Hematopoietic multipotent progenitor cell treated with erythropoietin and hydrocortisone succinate and interleukin-3 and kit ligand, for 4 days (in vitro differentiated cells): ENCODE measurements at regions not wholly inside any gene's neighbourhood (a gene's known extent, or its start where the extent isn't known, plus 50 kb on each side); places are given as distances from the start of the nearest gene placed in this dataset.
"Not testable (repeated sequence)": the region's sequence is repeated elsewhere in the genome, so short reads cannot be mapped to it uniquely, and the experiment has no call there.

Experiments used
- DNase-seq: peaks from one replicate; pipeline ENCODE4 v3.0.0-alpha.2; 2015

DNA sequence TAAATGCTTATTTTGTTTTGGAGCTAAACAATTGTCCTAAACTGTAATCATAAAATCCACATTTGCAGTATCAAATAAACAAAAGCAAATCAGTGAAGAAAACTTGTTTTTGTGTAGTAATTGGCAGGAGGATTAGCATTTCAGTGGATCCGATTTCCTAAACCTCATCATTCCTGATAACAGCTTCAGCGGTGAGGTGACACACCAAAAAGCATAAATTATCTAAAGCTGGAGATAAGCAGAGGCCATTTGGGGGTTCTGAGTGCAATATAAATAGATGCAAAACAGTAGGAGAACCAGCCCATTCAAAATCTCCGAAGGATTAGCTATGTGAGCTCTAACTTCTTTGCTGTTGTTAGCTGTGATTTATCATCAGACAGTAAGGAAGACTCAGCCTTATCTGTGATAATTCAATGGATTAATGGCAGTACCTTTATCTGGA lies 235.8 kb downstream of the EPHA7 start:
- no peak for DNase-seq

DNA sequence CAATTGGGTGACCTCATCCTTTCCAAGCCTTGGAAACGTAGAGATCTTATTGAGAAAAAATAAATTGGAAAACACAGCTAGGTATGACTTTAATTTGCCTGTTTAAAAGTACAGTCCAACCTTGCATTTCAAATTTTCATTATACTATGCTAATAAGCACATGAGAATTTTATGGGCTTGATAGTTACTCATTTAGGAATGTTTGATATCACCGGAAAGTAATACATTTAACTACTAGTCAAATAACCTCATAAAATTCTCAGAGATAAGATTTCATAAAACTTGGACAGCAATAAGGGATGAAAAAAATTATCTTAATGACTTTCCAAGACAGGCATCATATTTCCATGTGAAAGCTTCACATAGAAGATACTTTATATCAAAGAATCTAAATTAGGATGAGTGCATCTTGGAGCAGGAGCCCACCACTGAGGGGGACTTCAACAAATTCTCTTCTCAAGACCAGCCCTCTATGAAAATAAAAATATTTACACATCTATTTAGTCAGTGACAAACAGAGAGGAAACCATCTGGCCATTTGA lies 236.3 kb downstream of the EPHA7 start:
- DNase-seq = no peak

DNA sequence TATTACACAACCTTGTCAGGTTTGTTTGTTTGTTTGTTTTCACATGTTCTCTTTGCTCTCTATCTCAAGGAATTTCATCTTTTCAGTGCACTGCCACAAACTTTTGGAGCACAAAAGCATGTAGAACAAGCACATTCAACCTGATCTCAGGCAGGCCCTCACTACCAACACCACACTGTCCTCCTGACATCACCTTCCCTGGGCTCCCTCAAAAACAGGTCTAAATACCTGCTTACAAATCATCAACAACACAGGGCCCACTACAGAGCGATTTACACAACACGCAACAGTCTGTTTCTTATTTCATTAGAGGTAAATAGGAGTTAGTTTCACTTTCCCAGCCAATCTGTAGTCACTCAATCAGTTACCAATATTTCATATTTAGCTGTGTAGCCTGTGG lies 241.4 kb downstream of the EPHA7 start:
- no peak for DNase-seq

DNA sequence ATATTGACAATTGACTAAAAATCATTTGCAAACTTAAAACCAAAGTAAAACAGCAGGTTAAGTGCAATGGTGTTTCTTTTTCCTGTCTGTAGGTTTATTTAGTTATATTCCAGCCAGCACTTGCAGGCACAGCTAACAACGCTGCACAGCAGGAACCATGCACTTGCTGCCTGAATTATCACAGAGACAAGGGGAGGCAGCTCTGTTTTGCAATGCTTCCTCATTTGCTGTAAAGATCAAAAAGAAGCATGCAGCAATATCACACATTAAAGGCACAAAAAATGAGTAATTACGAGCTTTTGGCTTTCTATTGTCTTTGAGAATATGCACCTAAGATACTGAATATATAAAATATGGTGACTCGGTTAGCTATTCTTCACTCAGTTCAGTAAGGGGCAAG lies 241.9 kb downstream of the EPHA7 start:
- DNase-seq = no peak

DNA sequence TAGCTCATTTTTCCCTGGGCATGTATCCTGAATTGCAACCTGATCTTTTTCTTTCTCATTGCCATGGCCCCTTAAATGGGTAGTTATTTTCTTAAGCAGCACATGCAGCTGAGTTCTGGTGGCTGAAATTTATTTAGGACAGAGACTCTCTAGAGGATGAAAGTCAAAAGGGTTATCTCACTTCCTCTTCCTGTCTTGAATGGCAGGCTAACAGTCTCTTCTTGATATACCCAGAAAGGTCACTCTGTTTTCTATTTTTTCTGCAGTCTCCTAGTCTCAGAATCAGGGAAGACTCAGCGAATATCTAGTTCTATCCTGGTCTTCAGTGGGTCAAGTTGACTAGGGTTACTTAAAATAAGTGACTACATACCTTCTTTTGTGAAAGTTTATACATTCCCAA lies 243.3 kb downstream of the EPHA7 start:
- DNase-seq = no peak

DNA sequence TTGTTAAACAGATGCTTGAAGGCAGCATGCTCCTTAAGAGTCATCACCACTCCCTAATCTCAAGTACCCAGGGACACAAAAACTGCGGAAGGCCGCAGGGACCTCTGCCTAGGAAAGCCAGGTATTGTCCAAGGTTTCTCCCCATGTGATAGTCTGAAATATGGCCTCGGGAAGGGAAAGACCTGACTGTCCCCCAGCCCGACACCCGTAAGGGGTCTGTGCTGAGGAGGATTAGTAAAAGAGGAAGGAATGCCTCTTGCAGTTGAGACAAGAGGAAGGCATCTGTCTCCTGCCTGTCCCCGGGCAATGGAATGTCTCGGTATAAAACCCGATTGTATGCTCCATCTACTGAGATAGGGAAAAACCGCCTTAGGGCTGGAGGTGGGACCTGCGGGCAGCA lies 245.8 kb downstream of the EPHA7 start:
- DNase-seq = not testable (repeated sequence)

DNA sequence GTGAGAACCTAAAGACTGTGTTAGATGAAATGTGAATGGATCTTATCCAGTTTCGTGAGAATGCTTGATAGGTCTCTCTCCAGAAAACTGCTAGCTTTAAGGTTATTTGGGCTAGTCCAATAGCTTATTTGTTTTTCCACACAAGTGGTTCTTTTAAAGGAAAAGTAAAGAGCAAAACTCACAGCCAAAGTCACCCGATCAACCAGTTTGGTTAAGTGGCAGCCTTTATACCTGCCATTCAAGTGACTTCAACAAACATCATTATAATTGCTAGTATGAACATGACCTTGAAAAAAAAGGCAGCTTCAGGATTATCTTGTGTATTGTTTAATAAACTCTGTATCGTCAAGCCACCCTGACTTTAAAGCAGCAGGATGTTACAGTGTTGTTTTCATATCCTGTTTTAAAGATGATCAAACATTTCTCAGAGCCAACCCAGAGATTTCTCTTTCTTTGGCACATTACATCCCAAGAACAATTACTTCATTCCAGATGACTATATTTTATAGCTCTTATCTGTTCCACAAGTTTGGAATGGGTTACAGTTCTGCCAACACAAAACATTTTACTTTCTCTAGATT lies 253.4 kb downstream of the EPHA7 start:
- no peak for DNase-seq

DNA sequence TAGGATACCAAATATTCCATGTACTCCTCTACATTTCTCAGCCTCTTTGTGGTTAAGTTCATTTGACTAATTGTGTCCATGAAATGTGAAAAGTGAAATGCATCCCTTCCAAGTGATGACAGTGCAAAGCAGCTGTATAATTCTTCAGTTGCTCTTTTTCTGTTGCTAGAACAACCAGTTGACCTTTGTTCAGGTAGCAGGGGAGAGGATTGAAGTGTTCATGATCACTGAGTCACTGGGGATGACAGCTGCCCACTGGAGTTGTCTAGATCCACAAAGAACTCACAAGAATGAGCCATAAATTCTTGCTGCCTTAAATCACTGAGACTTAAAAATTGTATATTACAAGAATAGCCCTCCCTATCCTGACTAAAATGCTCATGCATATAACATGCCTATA lies 254.6 kb downstream of the EPHA7 start:
- DNase-seq = no peak

DNA sequence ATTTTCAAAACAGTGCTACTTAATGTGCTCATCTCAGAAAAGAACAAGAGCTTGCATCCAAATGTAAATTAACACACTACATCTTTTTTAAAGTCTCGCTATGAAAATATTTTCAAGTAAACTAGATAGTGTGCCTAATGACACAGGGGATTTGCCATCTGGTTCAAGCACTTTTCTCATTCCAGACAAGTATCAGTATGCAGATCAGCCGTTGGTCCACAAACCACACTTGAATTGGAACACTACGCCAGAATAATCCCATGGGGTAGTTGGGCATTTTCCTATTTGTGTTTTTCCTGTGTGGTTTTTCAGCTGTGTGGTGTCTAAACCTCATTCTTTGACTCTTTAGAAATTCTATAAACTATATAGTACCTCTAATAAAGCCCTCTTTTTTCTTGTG lies 256.2 kb downstream of the EPHA7 start:
- no peak for DNase-seq

DNA sequence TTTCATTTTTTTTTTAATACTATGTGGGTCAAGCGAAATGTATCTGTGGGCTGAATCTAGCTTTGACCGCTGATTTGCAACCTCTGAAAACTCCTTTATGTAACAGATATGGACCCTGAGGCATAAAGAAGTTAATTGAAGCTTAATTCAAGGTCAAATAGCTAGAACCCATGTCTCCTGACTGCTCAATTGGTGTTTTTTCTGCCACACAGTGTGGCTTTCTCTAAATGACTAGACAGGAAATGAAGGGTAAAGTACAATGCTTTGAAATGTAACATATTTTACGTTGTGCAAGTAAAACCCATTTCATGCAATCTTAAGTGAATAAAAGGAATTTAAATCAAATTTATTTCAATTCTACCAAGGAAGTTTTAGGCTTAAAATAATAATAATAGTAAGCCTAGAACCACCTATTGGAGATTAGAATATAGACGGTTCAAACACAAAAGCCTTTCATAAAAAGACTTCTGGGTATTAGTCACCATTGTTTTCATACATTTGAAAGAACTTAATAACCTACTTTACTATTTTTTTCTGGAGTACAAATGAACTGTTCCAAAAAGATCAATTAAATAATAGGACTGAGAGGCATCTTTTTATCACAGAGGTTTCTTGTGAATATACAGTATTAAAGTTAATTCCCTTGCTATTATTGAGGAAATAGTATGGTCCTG lies 279.8 kb downstream of the EPHA7 start:
- no peak for DNase-seq

DNA sequence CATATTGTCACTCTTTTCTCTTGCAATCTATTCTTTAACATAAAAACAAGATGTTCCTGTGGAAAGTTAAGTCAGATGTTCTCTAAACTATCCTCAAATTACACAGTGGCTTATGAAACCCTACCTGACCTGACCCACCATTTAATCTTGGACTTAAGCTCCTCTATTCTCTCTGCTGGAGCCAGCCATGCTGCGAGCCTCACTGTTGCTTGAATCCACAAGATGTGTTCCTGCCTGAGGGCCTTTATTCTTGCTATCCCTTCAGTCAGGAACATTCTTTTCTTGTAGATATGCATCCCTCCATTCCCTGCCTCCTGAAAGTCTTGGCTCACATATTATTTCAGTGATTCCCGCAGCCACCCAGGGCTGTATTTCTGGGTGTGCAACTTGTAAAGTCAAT lies 283.2 kb downstream of the EPHA7 start:
- DNase-seq = no peak

DNA sequence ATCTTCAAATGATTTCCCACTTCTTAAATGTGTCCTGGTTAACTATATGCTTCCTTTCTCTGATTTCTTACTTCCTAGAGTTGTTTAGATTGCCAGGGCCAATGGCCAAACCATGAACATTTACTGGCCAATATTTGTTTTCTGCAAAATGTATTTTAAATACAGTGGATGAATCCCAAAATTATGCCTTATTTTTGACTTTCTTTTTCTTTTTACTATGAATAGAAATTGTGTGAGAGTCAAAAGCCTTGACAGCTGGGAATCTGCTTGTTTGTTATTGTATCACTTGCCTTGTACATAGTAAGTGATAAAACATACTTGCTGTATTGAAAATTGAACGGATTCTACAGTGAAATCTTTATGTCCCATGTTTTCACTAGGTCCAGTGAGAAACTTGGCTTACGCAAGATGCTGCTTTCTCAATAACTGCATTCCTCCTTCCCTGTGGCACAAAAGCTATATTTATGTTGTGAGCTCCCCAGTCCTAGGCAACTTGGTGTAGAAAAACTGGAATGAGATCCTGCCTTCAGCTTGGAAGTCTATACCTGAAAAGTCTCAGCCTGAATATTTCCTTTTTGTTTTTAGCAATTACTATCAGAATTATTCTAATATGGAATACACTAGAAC lies 295.2 kb downstream of the EPHA7 start:
- no peak for DNase-seq

DNA sequence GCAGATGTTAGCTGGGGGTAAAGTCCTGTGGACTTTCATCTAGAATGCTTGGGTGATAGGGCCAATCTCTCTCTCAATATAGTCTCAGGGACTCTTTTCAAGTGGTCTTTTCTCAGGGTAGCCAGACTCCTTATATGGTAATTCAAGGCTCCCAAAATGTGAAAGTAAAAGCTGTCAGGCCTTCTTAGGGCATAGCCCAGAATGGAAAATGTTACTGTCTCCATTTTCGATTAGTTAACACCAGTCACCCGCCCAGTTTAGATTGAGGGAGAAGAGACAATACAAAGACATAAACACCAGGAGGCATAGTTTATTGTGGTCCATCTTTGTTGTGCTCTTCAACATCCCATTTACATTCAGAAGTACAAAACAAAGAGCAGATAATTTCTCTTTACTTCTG lies 295.8 kb downstream of the EPHA7 start:
- no peak for DNase-seq

DNA sequence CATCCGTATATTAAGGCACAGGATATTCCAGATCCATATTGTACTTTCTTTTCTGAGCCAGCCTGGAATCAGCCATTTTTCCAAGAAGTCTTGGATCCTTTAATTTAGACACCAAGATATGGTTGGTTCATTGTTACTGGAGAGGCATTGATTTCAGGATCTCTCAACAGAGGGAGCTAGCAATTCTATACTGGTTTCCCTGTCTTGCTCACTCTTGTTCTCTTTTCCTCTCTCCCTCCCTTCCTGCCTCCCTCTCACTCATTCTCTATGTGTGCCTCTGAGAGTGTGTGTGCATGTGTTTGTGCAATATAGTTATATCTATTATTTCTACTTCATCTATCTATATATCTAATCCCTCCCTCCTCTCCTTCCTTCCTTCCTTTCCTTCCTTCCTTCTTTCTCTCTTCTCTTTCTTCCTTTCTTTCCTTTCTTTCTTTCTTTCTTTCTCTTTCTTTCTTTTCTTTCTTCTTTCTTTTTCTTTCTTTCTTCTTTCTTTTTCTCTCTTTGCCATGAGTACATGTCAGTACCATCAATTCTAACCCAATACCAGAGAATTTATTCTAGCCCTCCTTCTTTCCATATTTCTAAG lies 299.1 kb downstream of the EPHA7 start:
- DNase-seq = no peak

DNA sequence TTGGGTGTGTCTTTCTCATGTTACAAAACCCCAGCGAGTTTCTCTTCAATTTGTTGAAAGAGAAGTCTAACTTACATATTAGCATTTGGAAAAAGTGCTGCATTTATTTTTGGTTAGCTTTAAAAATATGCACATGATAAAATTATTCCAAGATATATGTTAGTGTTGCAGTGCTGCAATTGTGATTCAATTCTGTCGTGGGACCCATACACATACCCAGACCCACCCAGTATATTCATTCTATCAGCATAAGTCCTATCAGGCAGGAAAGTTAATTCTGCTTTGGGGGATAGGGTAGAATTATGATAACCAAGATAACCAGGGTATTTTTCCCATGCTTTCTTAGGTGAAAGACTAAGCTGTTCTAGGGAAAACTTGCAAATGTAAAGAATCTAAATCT lies 313.5 kb downstream of the EPHA7 start:
- DNase-seq = no peak

DNA sequence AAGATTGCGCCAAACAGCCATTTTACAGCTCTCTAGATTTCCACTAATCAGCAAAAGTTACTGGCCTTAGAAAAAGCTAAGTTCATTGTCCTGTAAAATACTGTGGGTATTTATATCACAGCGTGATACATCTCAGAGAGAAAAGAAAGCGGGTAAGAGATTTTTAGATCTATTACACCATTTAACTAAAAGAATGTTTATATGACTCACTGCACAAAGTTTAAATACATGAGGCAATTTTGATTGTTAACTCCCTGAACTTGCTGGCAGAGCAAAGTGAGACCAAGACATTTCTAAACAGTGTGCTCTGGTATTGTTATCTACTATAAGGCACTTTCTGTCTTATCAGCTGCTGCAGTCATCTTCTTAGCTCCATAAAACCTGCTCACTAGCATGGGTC lies 314.3 kb downstream of the EPHA7 start:
- DNase-seq = no peak

DNA sequence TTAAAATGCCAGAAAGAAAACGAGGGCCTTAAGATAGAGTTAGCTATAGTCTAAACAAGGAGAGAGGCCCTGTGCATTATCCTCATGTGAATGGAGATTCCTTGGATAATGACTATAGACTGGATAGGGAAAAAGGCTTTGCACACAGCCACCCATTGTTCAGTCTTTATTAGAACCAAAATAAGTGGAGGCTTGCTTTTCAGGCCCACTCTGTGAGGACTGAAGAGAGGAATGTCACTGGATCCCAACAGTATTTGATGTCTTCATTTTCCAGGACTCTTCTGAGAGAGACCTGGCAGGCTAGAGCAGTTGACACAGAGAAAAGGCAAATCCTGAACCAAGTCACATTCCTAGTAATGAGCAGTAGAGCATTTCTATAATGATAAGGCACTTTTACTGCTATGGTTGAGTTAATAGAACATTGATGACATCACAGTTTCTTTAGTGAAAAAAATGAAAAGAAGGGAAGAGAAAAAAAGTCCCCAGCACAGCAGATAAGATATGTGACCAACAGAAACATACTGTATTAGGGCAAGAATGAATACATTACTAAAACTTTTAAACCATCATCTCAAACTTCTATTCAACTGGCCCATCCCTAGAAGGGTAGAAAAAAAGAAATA lies 315.1 kb downstream of the EPHA7 start:
- DNase-seq = no peak

DNA sequence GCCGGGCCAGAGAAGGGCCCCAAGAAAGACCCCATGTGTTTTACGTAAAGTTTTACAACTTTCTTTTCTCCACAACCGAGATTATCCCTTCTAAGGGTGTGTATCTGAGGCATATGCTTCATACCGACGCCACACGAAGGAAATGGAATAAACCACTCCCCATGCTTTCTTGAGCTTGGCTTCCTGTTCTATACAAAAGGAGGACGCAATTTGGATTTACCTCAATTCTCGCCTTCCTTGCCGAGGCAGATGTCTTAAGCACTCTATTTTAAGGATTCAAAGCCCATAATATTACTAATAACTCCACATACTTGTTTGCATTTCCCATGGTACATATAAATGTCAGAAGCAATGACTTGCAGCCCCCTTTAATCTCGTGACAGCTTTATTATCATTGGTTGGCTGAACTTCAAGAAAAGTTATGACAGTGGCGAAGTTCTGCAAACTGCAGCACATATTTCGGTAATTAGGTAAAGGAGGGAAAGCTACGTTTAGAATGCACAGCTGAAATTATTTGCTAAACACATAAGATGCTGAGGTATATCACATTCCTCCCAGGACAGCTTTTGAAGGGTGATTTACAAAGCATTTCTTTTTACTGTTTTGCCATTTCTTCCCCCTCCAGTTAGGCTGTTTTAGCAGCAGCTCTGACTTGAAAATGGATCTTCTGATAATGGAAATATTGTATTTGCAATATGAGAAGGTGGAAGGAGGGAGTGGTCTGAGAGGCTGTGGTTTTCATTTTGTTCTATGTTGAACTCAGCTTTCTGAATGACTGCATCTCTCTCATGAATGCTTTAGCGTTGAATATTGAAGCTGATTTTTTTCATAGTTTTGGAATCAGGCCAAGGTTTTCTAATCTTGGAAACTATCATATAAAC lies 330.5 kb downstream of the EPHA7 start:
- no peak for DNase-seq

DNA sequence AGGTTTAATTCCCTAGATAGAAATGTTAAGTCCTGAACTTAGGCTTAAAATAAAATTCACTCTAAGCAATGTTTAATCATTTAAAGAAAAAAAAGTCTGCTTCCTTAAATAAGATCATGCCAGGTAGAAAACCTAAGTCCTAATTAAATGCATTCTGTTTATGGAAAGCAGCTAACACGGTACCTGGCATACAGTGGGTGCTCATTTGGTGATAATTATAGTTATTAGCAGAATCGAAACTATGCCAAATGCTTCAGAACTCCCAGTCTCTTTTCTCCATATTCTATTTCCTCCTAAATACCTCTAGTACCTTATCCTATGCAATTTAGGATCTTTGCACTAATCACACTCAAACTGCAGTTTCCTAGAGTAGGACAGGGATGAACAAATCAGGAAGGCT lies 331.8 kb downstream of the EPHA7 start:
- DNase-seq = no peak

DNA sequence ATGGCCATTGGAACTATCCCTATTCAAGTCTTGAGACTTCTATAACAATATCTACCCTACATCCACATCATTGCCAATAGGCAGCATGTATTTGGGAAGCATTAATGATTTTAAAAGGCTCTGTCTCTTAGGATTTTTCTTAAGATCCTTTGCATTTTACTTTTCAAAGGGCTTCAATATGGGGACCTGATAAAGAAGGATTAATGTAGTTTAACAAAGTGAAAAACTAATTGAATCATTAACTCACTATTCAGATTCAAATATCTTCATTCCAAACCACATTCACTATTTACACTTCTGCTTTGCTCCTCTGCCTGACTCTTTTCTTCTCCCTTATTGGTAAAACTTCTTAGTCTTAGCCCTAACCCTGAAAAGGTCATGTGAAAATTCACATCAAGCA lies 333.0 kb downstream of the EPHA7 start:
- DNase-seq = no peak

DNA sequence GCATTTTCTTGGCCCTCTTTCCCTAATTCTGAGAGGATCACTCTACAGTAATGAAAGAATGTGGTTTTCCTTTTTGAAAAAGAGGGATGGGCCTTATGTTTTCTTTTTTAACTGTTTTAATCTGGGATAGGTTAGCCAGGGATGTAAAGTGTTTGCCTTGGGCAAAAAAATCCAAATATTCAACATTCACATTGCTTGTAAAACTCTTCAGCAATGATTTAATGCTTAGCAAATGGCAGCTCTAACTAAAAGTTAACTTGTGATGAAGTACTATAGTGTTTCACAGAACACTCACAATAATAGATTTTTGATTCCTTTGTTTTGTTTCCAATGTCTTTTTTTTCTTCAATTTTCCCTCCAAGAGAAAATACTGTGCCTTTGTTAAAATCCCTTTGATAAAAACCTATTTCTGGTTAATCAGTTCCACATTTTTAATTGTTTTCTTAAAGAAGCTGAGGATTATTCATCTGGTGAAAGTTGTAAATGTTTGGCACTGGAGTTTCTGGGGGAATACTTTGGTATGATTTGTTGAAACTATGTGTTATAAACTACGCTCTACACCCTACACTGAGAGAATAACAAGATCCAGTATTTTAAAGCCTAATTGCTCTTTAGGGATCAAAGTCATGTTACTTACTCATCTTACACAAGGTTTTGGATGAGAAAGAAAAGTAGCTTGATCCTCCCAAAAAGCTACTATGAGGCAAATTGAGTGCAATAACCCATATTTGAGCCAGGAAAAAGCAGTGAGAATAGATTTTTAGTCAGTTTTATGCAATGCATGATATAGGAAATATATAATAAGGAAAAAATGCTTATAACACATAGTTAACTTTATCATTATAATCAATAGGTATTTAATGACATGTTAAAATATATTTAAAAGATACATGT lies 335.8 kb downstream of the EPHA7 start:
- no peak for DNase-seq
